Osteocyte (in vitro differentiated cells): ENCODE measurements at regions not wholly inside any gene's neighbourhood (a gene's known extent, or its start where the extent isn't known, plus 50 kb on each side); places are given as distances from the start of the nearest gene placed in this dataset.

Experiments used
- DNase-seq: peaks from one replicate; pipeline ENCODE4 v3.0.0; 2021; ENCODE audit warnings: mixed read lengths; ENCODE audit not compliant: unreplicated experiment; ENCODE audit errors: extremely low spot score
- H3K27ac Mint-ChIP-seq: one replicate; pipeline ENCODE4 v1.8.0; 2021; ENCODE audit warnings: mild to moderate bottlenecking, mixed read lengths; ENCODE audit not compliant: unreplicated experiment
- H3K27me3 Mint-ChIP-seq: one replicate; pipeline ENCODE4 v1.8.0; 2021; ENCODE audit warnings: mixed read lengths; ENCODE audit not compliant: unreplicated experiment
- H3K36me3 Mint-ChIP-seq: one replicate; pipeline ENCODE4 v1.8.0; 2021; ENCODE audit warnings: mixed read lengths; ENCODE audit not compliant: unreplicated experiment
- H3K4me1 Mint-ChIP-seq: one replicate; pipeline ENCODE4 v1.8.0; 2021; ENCODE audit warnings: mixed read lengths; ENCODE audit not compliant: unreplicated experiment
- H3K4me3 Mint-ChIP-seq: one replicate; pipeline ENCODE4 v1.8.0; 2021; ENCODE audit warnings: mild to moderate bottlenecking, moderate library complexity, mixed read lengths; ENCODE audit not compliant: unreplicated experiment
- H3K9me3 Mint-ChIP-seq: one replicate; pipeline ENCODE4 v1.8.0; 2021; ENCODE audit warnings: mixed read lengths; ENCODE audit not compliant: unreplicated experiment
- TF ChIP-seq, protein P1 (sequence below): fragments of 200-600 bp; sonication (generic); IDR thresholded peaks from 2 replicates; pipeline ENCODE4 v1.5.0; 2021; ENCODE audit warnings: antibody characterized with exemption, mild to moderate bottlenecking, moderate library complexity

DNA sequence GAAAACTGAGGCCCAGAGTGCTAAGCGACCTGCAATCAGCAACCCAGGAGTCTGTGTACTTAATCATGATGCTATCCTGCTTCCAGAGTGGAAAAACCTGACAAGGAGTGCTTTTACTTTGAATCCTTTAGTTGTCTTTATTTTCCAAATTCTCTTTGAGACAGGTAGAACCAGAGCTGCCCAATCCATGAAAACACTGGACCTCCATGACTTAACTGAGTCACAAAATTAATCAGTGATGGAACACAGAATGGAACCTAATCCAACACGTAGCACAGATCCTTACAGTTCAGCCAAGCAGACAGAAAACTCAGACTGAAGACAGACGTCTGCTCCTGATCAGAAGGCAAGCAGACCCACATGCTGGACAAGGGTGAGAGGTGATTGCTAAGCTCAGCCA, 175.6 kb downstream of the BCL11A start:
- no peaks in the 10 kb centered on the region for H3K9me3 Mint-ChIP-seq
- peaks cover under 1% of the 10 kb centered on the region for H3K4me1 Mint-ChIP-seq
- TF ChIP-seq, protein P1, sequence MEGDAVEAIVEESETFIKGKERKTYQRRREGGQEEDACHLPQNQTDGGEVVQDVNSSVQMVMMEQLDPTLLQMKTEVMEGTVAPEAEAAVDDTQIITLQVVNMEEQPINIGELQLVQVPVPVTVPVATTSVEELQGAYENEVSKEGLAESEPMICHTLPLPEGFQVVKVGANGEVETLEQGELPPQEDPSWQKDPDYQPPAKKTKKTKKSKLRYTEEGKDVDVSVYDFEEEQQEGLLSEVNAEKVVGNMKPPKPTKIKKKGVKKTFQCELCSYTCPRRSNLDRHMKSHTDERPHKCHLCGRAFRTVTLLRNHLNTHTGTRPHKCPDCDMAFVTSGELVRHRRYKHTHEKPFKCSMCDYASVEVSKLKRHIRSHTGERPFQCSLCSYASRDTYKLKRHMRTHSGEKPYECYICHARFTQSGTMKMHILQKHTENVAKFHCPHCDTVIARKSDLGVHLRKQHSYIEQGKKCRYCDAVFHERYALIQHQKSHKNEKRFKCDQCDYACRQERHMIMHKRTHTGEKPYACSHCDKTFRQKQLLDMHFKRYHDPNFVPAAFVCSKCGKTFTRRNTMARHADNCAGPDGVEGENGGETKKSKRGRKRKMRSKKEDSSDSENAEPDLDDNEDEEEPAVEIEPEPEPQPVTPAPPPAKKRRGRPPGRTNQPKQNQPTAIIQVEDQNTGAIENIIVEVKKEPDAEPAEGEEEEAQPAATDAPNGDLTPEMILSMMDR: no peak
- H3K27ac Mint-ChIP-seq: no peak overlapping the region
- no peaks in the 10 kb centered on the region for H3K36me3 Mint-ChIP-seq
- DNase-seq: no peak
- H3K4me3 Mint-ChIP-seq: no peak overlapping the region
- H3K27me3 Mint-ChIP-seq: no peaks in the 10 kb centered on the region

DNA sequence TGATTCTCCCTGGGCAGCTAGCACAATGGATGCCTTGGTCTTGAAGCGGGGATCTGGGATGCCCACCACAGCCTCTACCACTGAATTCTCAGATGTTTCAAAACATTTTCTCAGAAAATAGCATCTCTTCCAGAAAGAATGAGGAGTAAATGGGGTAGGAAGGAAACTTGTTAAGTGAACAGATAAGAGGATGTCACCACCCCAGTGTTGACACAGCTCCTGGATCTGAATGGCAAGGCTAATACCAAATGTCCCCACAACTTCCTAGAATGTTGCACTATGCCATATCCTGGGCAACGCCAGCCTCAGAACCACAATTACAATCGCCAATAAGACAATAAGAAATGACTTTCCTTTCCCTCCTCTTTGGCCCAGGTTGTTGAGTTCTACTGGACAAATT, 177.2 kb downstream of the BCL11A start:
- Mint-ChIP-seq H3K27ac (no peak overlapping the region), H3K36me3 (no peaks in the 10 kb centered on the region)
- TF ChIP-seq, protein P1: no peak

DNA sequence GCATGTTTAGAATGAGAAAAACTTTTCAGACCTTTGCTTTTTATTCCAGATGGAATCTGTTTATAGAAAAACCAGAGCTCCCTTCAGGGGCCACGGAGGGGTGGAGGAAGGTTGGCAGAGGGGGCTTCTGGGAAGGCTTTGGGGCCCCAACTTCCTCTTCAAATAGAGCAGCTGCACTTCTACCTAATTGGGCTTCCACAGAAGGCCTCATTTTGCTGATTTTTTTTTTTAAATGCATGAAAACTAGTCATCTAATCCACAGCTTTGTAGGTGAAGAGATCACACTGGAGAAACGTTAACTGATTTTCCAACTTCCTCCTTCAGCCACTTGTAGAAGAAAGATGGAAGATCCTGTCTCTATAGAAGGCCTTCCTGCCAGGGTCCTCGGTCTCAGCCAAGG, 181.8 kb downstream of the BCL11A start:
- Mint-ChIP-seq H3K4me3 (no peak overlapping the region), H3K27ac (no peak overlapping the region), H3K27me3 (no peaks in the 10 kb centered on the region), H3K9me3 (no peaks in the 10 kb centered on the region), H3K36me3 (no peaks in the 10 kb centered on the region), H3K4me1 (no peaks in the 10 kb centered on the region)
- DNase-seq: no peak
- TF ChIP-seq, protein P1: no peak

More for the DNA sequence above, 177.2 kb downstream of the BCL11A start:
- no peak overlapping the region for H3K4me3 Mint-ChIP-seq
- no peaks in the 10 kb centered on the region for H3K4me1 Mint-ChIP-seq
- no peaks in the 10 kb centered on the region for H3K27me3 Mint-ChIP-seq
- H3K9me3 Mint-ChIP-seq: no peaks in the 10 kb centered on the region
- no peak for DNase-seq

DNA sequence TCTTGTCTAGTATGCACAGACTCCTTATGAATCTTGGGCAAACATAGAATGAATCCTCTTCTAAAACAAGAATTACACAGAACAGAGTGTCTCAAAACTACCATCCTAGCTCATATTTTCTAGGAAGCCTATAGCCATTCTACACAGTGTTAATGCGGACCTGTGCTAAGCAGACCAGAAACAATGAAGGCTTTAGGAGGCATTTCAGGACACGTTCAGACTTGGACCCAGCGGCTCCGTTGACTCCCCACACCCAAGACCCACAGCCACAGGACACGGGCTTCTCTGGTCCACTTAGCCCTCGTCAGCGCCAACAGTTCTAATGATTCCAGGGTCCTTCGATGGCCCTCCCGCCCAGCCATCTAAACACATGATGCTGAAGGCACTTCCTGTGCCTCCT, 182.2 kb downstream of the BCL11A start:
- no peak for DNase-seq
- H3K27me3 Mint-ChIP-seq: no peaks in the 10 kb centered on the region
- H3K36me3 Mint-ChIP-seq: no peaks in the 10 kb centered on the region
- H3K27ac Mint-ChIP-seq: no peak overlapping the region
- H3K4me1 Mint-ChIP-seq: no peaks in the 10 kb centered on the region
- H3K9me3 Mint-ChIP-seq: no peaks in the 10 kb centered on the region
- TF ChIP-seq, protein P1: no peak
- no peak overlapping the region for H3K4me3 Mint-ChIP-seq

DNA sequence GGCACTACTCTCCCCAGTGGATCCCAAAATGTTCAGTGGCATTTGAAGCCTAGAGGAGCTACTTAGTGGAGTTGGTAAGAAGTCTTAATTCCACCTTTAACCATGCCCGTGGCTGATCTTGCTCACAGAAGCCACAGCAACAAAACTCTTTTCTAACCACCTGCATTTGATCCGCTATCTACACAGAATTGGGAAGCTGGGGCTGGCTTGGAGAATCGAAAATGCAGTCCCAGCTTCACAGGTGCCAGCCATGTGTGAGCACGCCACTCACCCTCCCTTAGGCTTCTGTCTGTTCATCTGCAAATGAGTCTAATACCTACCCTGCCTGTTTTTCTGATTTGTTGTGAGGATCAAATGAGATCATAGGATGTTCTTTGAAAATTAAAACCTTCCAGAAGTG, 182.6 kb downstream of the BCL11A start:
- no peaks in the 10 kb centered on the region for H3K9me3 Mint-ChIP-seq
- no peaks in the 10 kb centered on the region for H3K27me3 Mint-ChIP-seq
- no peak overlapping the region for H3K4me3 Mint-ChIP-seq
- DNase-seq: no peak
- no peaks in the 10 kb centered on the region for H3K36me3 Mint-ChIP-seq
- H3K27ac Mint-ChIP-seq: no peak overlapping the region
- H3K4me1 Mint-ChIP-seq: no peaks in the 10 kb centered on the region
- TF ChIP-seq, protein P1: no peak
